Fibroblast of lung (primary cell): ENCODE measurements at regions not wholly inside any gene's neighbourhood (a gene's known extent, or its start where the extent isn't known, plus 50 kb on each side); places are given as distances from the start of the nearest gene placed in this dataset.

Experiments used
- EZH2 ChIP-seq: IDR thresholded peaks from 2 replicates; pipeline ENCODE4 v1.5.1; 2012; ENCODE audit warnings: low read length, control low read depth, mild to moderate bottlenecking; ENCODE audit errors: missing control alignments
- TF ChIP-seq, protein P1 (sequence below), 2 donors: IDR thresholded peaks in 1 of 2; conservative IDR thresholded peaks in 1 of 2; 1 replicate in 1 of 2; 2 replicates in 1 of 2; pipeline ENCODE4 v1.5.1; 2011 to 2012; ENCODE audit warnings: low read length in 2 of 2, control low read depth in 1 of 2, inconsistent platforms in 1 of 2, low read depth in 1 of 2, mild to moderate bottlenecking in 1 of 2

DNA sequence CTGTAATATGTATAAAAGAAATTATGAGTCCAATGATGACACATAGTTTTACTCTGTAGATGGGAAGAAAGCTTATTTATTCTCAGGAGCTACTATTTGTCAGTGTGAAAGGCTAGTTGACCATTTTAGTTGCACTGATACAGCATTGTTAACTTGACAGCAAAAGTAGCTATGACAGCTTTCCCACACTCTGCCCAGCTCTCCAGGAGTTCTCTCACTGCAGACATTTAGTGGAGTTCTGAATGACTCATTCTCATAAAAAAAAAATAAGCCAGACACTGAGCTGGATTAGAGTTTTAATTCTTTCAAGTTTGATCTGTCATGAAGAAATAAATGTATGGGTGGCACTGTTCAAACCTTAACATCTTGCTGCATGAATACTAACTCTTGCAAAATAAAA lies 77.2 kb upstream of the CFAP20DC start:
- TF ChIP-seq, protein P1, sequence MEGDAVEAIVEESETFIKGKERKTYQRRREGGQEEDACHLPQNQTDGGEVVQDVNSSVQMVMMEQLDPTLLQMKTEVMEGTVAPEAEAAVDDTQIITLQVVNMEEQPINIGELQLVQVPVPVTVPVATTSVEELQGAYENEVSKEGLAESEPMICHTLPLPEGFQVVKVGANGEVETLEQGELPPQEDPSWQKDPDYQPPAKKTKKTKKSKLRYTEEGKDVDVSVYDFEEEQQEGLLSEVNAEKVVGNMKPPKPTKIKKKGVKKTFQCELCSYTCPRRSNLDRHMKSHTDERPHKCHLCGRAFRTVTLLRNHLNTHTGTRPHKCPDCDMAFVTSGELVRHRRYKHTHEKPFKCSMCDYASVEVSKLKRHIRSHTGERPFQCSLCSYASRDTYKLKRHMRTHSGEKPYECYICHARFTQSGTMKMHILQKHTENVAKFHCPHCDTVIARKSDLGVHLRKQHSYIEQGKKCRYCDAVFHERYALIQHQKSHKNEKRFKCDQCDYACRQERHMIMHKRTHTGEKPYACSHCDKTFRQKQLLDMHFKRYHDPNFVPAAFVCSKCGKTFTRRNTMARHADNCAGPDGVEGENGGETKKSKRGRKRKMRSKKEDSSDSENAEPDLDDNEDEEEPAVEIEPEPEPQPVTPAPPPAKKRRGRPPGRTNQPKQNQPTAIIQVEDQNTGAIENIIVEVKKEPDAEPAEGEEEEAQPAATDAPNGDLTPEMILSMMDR (conservative IDR thresholded peaks at IDR 0.05 in 1 of 2, IDR thresholded peaks at IDR 0.05 in 1 of 2; ENCODE audit: low read depth in 1 of 2, low read length in 2 of 2): no peak
- no peak for TF ChIP-seq EZH2
